ENCODE measurements at regions not wholly inside any gene's neighbourhood (a gene's known extent, or its start where the extent isn't known, plus 50 kb on each side); places are given as distances from the start of the nearest gene placed in this dataset.

- TF ChIP-seq CTCF (IDR thresholded peaks at IDR 0.05) (no peak), EP300 (IDR thresholded peaks at IDR 0.05) (no peak), POLR2A (IDR thresholded peaks at IDR 0.05) (no peak)
These were observed 258.4 kb upstream of the HMGA2 start for GRCh38 chr12:65565601-65566560.
